Gastroesophageal sphincter (tissue), 4 donors: ENCODE measurements at regions not wholly inside any gene's neighbourhood (a gene's known extent, or its start where the extent isn't known, plus 50 kb on each side); places are given as distances from the start of the nearest gene placed in this dataset.
"Not testable (repeated sequence)": the region's sequence is repeated elsewhere in the genome, so short reads cannot be mapped to it uniquely, and the experiment has no call there.

Experiments used
- ATAC-seq: fragments of 150-250 bp; one replicate; pipeline ENCODE4 v1.9.1; 2016; ENCODE audit warnings: mild to moderate bottlenecking, moderate library complexity
- H3K27ac ChIP-seq, 4 donors: fragments of 200-600 bp; sonication (generic) in 3 of 4; 1 replicate in 3 of 4; 2 replicates in 1 of 4; pipeline ENCODE4 v1.5.1; 2016 to 2019
- H3K27me3 ChIP-seq: fragments of 200-600 bp; sonication (generic); one replicate; pipeline ENCODE4 v1.5.1; 2019
- H3K36me3 ChIP-seq, 2 donors: fragments of 200-600 bp; sonication (generic); one replicate each; pipeline ENCODE4 v1.5.1; 2019; ENCODE audit warnings: control low read depth in 1 of 2
- H3K4me1 ChIP-seq, 3 donors: fragments of 200-600 bp; sonication (generic); 1 replicate in 2 of 3; 2 replicates in 1 of 3; pipeline ENCODE4 v1.5.1; 2016 to 2019; ENCODE audit warnings: control low read depth in 2 of 3
- H3K4me3 ChIP-seq, 2 donors: fragments of 200-600 bp; sonication (generic); one replicate each; pipeline ENCODE4 v1.5.1; 2019; ENCODE audit warnings: mild to moderate bottlenecking in 1 of 2, moderate library complexity in 1 of 2
- H3K9me3 ChIP-seq, 3 donors: fragments of 200-600 bp; sonication (generic); one replicate each; pipeline ENCODE4 v1.5.1; 2017 to 2019; ENCODE audit warnings: control low read depth in 2 of 3
- CTCF ChIP-seq, 4 experiments: fragments of 200-600 bp in 2 of 4; fragments of 450-650 bp in 2 of 4; sonication (generic) in 1 of 4; IDR thresholded peaks; one replicate each; pipeline ENCODE4 v1.5.1; 2017 to 2019; ENCODE audit warnings: antibody characterized with exemption in 4 of 4, mild to moderate bottlenecking in 2 of 4, moderate library complexity in 2 of 4
- EP300 ChIP-seq: sonication (generic); formaldehyde crosslinking; IDR thresholded peaks from one replicate; pipeline ENCODE4 v1.6.1; 2017; ENCODE audit warnings: antibody characterized with exemption, mild to moderate bottlenecking
- POLR2A ChIP-seq, 2 donors: fragments of 450-650 bp; IDR thresholded peaks; one replicate each; pipeline ENCODE4 v1.6.1; 2017; ENCODE audit warnings: antibody characterized with exemption in 2 of 2, mild to moderate bottlenecking in 2 of 2, moderate library complexity in 1 of 2
- POLR2AphosphoS5 ChIP-seq: sonication (generic); formaldehyde crosslinking; IDR thresholded peaks from one replicate; pipeline ENCODE4 v1.6.1; 2017; ENCODE audit warnings: antibody characterized with exemption
- WGBS, 2 donors: methylation state at CpG; one replicate each; pipeline ENCODE4 v1.1.5; 2018; ENCODE audit warnings: low coverage in 1 of 2; 5-methylcytosine and 5-hydroxymethylcytosine counted together

DNA sequence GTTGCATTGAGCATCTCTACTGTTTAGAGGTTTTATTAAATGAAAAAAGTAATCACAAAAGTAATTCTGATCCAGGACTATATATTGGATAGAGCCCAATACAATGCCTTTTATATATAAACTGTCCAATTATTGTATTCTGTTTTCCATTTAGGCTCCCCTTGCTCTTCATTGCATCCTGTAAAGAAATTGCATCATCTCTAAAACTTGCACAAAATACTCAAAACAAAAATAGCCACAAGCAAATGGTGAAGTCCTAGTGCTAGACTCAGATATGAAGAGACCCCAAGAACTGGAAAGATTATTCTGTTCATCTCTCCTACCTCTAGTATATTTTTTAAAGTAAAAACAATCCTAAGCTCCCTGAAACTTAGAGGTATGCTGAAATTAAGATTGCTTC lies 195.8 kb downstream of the NNT start:
- Histone ChIP-seq H3K27me3 (no peaks in the 10 kb centered on the region), H3K9me3 (no peaks in the 10 kb centered on the region), H3K4me3 (no peak overlapping the region), H3K36me3 (no peaks in the 10 kb centered on the region), H3K27ac (no peak overlapping the region), H3K4me1 (no peaks in the 10 kb centered on the region)
- TF ChIP-seq POLR2A (IDR thresholded peaks at IDR 0.05) (no peak), EP300 (no peak), CTCF (IDR thresholded peaks at IDR 0.05) (no peak), POLR2AphosphoS5 (no peak)
- no peak for ATAC-seq

- H3K36me3 ChIP-seq, H3K4me3 ChIP-seq, H3K27ac ChIP-seq, H3K4me1 ChIP-seq, H3K27me3 ChIP-seq, ATAC-seq: not testable (repeated sequence)
- H3K9me3 ChIP-seq = peaks cover 0 to 17% (median 0%) of the 10 kb centered on the region in 3 donors
- WGBS, 2 donors = 97% methylated on average over 6 of the region's 6 CpGs; no CpG with 5 or more reads in 1 of the 2 donors
These were observed 188.9 kb downstream of the NNT start for GRCh38 chr5:43791880-43792279.

GRCh38 chr5:43785198-43785597 lies 182.2 kb downstream of the NNT start:
- Histone ChIP-seq H3K9me3 (no peaks in the 10 kb centered on the region), H3K4me1 (no peaks in the 10 kb centered on the region), H3K27me3 (no peaks in the 10 kb centered on the region), H3K27ac (no peak overlapping the region), H3K4me3 (no peak overlapping the region), H3K36me3 (no peaks in the 10 kb centered on the region)
- no peak for ATAC-seq
- TF ChIP-seq POLR2AphosphoS5 (no peak), CTCF (IDR thresholded peaks at IDR 0.05) (no peak), EP300 (no peak), POLR2A (IDR thresholded peaks at IDR 0.05) (no peak)
- WGBS, 2 donors = 25 to 84% methylated on average over 1 to 3 of the region's 3 CpGs

DNA sequence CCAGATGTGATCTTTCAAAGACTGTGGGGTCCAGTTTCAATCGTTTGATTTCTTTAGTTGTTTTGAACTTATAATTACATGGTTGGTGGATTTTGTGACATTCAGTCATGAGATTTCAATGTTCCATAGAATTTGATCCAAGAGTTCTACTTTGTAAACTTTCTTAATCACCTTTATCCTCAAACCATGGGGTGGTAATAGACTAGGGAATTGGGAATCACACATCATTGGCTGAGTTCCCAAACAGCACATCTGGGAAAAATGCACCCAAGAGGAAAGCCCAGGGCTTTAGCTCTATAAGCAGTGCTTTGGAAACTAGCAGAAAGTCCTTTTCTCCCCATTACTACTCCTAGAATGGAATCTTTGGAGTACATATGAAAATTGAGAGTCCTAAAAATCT lies 177.6 kb downstream of the NNT start:
- no peak overlapping the region for H3K4me3 ChIP-seq
- no peak for TF ChIP-seq CTCF (IDR thresholded peaks at IDR 0.05)
- TF ChIP-seq POLR2AphosphoS5 = no peak
- no peak for TF ChIP-seq EP300
- no peak for TF ChIP-seq POLR2A (IDR thresholded peaks at IDR 0.05)
- no peaks in the 10 kb centered on the region for H3K27me3 ChIP-seq
- no peaks in the 10 kb centered on the region for H3K36me3 ChIP-seq
- WGBS, 2 donors = 15 to 50% methylated on average over 1 of the region's 1 CpG
- no peaks in the 10 kb centered on the region for H3K9me3 ChIP-seq
- no peak overlapping the region for H3K27ac ChIP-seq
- ATAC-seq = no peak
- H3K4me1 ChIP-seq = no peaks in the 10 kb centered on the region

DNA sequence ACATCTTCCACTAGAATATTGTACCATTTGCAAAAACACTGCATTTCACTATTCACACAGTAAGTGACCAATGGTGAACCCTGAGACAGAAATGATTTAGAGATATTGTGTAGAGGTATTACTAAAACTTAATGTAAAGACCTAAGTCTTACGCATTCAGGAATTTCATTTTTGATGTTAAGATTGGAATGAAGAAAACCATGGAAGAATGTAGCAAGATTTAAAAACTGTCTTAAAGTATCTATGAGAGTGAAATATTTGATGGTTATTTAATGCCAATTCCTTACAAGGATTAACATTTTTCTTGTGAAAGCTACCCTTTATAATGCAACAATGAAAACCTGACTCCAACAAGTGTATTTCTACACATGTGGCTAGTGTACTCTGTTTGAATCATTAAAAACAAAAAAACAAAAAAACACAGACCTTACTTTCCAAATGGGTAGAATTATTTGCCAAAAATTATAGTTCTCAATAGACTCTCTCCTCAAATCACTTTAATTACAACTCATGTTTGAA lies 172.0 kb downstream of the NNT start:
- no peaks in the 10 kb centered on the region for H3K27me3 ChIP-seq
- WGBS, 2 donors = 100% methylated on average over 1 of the region's 1 CpG
- no peaks in the 10 kb centered on the region for H3K36me3 ChIP-seq
- no peak for TF ChIP-seq CTCF (IDR thresholded peaks at IDR 0.05)
- no peak for TF ChIP-seq POLR2A (IDR thresholded peaks at IDR 0.05)
- no peak for TF ChIP-seq POLR2AphosphoS5
- no peak for TF ChIP-seq EP300
- H3K9me3 ChIP-seq = no peaks in the 10 kb centered on the region
- no peak overlapping the region for H3K4me3 ChIP-seq
- H3K4me1 ChIP-seq = no peaks in the 10 kb centered on the region
- no peak overlapping the region for H3K27ac ChIP-seq
- no peak for ATAC-seq
